ENCODE measurements at regions not wholly inside any gene's neighbourhood (a gene's known extent, or its start where the extent isn't known, plus 50 kb on each side); places are given as distances from the start of the nearest gene placed in this dataset.

- CTCF ChIA-PET, result no interaction called here
- Histone ChIP-seq H3K36me3 (ENCODE audit: control insufficient read depth in 2 of 2, insufficient read depth in 1 of 2, low read length in 2 of 2) (no peaks in the 10 kb centered on the region), H3K4me3 (ENCODE audit: low read depth, low read length) (no peak overlapping the region), H3K4me1 (ENCODE audit: control insufficient read depth, insufficient read depth, low read length) (no peaks in the 10 kb centered on the region), H3K9me3 (ENCODE audit: control insufficient read depth, insufficient read depth, low read depth, low read length) (no peaks in the 10 kb centered on the region), H3K27ac (ENCODE audit: extremely low read depth, low read depth, low read length) (no peak overlapping the region)
- TF ChIP-seq ZNF561 (tag by site-specific recombination; IDR thresholded peaks at IDR 0.05; ENCODE audit: borderline replicate concordance), result no peak
- no peak for TF ChIP-seq GLI4 (tag by site-specific recombination; IDR thresholded peaks at IDR 0.05)
- no peak for TF ChIP-seq ZNF518A (tag by site-specific recombination; conservative IDR thresholded peaks at IDR 0.05; ENCODE audit: low read depth)
- TF ChIP-seq BCL6B (tag by site-specific recombination; IDR thresholded peaks at IDR 0.05), result no peak
- TF ChIP-seq ZNF514 (tag by site-specific recombination; IDR thresholded peaks at IDR 0.05), result no peak
- TF ChIP-seq ZNF629 (tag by site-specific recombination; IDR thresholded peaks at IDR 0.05), result no peak
- TF ChIP-seq PRDM6 (tag by site-specific recombination; IDR thresholded peaks at IDR 0.05), result no peak
- TF ChIP-seq ZNF529 (tag by site-specific recombination; IDR thresholded peaks at IDR 0.05; ENCODE audit: insufficient replicate concordance), result no peak
- TF ChIP-seq SALL2 (tag by site-specific recombination; IDR thresholded peaks at IDR 0.05; ENCODE audit: borderline replicate concordance), result no peak
- no peak for TF ChIP-seq ZNF18 (tag by site-specific recombination; IDR thresholded peaks at IDR 0.05)
- TF ChIP-seq ZNF19 (tag by site-specific recombination; IDR thresholded peaks at IDR 0.05; ENCODE audit: low read depth), result no peak
- no peak for TF ChIP-seq ATF2 (tag by site-specific recombination; IDR thresholded peaks at IDR 0.05; ENCODE audit: low read depth)
- no peak for TF ChIP-seq ZNF510 (tag by site-specific recombination; IDR thresholded peaks at IDR 0.05; ENCODE audit: insufficient replicate concordance)
- TF ChIP-seq EGR2 (tag by site-specific recombination; IDR thresholded peaks at IDR 0.05; ENCODE audit: low read depth), result no peak
- POLR2A ChIA-PET, result no interaction called here
These were observed 59.9 kb upstream of the PRRX1 start for GRCh38 chr1:170604065-170604464.

Data from HEK293 (cell line).